ENCODE measurements at regions not wholly inside any gene's neighbourhood (a gene's known extent, or its start where the extent isn't known, plus 50 kb on each side); places are given as distances from the start of the nearest gene placed in this dataset.
"Not testable (repeated sequence)": the region's sequence is repeated elsewhere in the genome, so short reads cannot be mapped to it uniquely, and the experiment has no call there.

- DNase-seq (ENCODE audit: low read depth): no peak
These were observed 72.5 kb upstream of the ZNF217 start for GRCh38 chr20:53666144-53666543.

DNA sequence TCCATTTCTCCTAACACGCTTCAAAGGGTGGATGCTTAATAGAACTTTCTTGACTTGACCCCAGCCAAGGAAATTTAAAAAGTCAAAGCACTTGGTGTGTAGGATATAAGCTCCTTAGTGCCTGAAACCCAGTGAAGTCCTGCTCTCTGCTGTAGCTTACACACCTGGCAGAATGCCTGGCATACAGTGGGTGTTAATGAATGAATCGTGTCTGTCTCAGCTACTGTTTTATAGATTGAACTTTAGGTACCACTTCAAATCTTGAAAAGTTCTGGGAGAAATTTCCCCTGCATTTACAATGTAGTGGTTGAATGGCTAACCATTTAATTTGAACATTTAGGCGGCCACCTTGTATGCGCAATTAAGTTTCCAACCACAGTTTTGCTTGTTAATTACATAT is 70.5 kb upstream of the ZNF217 start:
- DNase-seq (ENCODE audit: low read depth): no peak

DNA sequence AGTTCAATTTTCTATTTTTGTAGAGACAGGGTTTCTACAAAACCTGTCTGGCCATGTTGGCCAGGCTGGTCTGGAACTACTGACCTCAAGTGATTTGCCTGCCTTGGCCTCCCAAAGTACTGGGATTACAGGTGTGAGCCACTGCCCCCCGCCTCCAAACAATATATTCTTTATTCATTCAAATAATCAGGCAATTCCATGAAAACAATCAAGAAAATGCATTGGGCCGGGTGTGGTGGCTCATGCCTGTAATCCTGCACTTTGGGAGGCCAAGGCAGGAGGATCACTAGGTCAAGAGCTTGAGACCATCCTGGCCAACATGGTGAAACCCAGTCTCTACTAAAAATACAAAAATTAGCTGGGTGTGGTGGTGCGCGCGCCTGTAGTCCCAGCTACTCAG is 69.9 kb upstream of the ZNF217 start:
- DNase-seq (ENCODE audit: low read depth): not testable (repeated sequence)

- no peak for DNase-seq (ENCODE audit: low read depth)
These were observed 69.0 kb upstream of the ZNF217 start for GRCh38 chr20:53662595-53662994.

GRCh38 chr20:53660947-53661381 is 67.3 kb upstream of the ZNF217 start:
- no peak for DNase-seq (ENCODE audit: low read depth)

GRCh38 chr20:53660078-53660909 is 66.7 kb upstream of the ZNF217 start:
- DNase-seq (ENCODE audit: low read depth): no peak

- DNase-seq (ENCODE audit: low read depth): no peak
These were observed 65.3 kb upstream of the ZNF217 start for GRCh38 chr20:53658973-53659372.

DNA sequence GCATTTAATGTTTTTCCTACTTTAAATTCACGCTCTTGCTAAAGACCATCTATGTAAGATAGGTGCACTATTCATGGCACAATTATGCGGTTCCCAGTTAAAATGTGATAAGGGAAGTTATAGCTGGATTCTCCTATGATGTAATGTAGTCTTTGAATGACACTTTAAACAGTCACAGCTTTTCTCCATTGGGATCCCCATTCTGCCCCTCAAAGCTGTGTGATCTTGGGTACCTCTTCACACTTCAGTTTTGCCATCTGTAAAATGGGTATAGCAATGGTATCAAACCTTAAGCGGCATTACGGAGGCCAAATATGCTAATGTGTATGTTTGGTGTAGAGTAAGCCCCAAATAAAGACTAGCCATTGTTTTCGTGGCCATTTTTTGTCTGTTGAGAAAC is 64.7 kb upstream of the ZNF217 start:
- no peak for DNase-seq (ENCODE audit: low read depth)

GRCh38 chr20:53657732-53658131 is 64.1 kb upstream of the ZNF217 start:
- DNase-seq (ENCODE audit: low read depth): no peak

GRCh38 chr20:53657279-53657678 is 63.6 kb upstream of the ZNF217 start:
- no peak for DNase-seq (ENCODE audit: low read depth)

GRCh38 chr20:53656293-53657202 is 62.9 kb upstream of the ZNF217 start:
- no peak for DNase-seq (ENCODE audit: low read depth)

GRCh38 chr20:53655625-53656292 is 62.1 kb upstream of the ZNF217 start:
- DNase-seq (ENCODE audit: low read depth): no peak

- no peak for DNase-seq (ENCODE audit: low read depth)
These were observed 61.4 kb upstream of the ZNF217 start for GRCh38 chr20:53654932-53655624.

- DNase-seq (ENCODE audit: low read depth): not testable (repeated sequence)
These were observed 60.9 kb upstream of the ZNF217 start for GRCh38 chr20:53654521-53654920.

DNA sequence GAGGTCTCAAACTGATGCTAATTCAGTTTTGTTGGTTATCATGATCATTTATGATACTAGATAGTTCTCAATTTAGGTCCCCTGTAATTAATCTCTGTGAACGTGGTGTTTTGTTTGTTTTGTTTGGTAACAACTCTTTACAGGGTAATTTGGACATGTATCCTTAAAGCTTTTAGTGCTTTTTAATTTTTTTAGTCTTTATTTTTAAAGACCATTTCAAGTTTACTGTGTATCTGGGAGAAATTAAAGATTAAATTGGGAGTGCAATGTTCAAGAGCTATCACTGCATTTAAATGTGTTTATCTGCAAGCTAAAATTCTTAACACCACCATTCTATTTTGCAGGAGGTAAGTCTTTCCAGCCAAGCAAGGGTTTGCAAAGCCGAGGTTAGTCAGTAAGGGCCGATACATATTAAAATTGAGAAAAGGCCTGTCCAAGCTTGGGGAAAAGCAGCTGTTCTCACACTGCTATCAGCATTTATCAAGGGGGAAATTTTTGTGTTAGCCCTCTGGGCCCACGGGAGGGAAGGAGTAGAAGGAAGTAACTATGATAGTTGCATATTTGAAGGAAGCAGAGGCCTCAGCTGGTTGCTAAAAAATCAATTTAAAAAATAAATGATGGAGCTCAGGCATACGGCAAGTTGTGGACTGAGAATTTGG is 59.3 kb upstream of the ZNF217 start:
- no peak for DNase-seq (ENCODE audit: low read depth)

DNA sequence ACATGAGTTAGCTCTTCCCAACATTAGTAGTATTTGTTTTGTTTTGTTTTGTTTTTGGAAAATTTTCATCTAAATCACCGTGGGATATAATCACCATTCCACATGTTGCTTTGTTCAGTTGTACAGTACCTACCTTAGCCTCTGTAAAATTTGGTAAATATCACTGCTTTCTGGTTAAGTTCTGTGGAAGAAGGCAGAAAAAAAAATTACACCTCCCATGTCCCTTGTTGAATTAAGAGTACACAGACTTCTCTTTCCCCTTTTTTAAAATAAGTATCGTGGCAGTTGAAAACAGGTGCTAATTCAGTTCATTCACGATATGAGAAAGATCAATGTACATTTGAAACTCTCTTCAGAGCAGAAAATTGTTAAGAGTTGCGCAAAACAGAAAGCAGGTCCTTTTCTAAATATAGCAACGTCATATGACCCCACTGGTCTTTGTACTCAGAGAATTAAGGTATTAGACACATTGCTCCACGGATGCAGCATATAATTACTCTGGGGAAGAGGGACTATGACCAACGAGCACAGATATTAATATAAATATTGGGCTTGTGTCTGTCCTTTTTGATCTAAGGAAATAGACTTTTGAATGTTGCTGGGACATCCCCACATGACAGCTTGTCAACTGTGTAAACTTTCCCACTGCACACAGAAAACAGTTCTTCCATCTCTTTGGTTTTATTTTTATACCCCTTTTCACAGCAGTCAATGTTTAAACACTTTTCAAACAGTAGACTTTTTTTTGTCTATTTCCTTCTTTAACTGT is 58.6 kb upstream of the ZNF217 start:
- no peak for DNase-seq (ENCODE audit: low read depth)

DNA sequence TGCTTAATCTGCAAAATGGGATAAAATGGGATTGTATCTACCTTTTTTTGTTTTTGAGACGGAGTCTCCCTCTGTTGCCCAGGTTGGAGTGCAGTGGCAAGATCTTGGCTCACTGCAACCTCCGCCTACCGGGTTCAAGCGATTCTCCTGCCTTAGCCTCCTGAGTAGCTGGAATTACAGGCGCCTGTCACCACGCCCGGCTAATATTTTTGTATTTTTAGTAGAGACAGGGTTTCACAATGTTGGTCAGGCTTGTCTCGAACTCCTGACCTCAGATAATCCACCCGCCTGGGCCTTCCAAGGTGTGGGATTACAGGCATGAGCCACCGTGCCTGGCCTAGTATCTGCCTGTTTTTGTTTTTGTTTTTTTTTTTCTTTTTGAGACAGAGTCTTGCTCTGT is 55.9 kb upstream of the ZNF217 start:
- not testable (repeated sequence) for DNase-seq (ENCODE audit: low read depth)

DNA sequence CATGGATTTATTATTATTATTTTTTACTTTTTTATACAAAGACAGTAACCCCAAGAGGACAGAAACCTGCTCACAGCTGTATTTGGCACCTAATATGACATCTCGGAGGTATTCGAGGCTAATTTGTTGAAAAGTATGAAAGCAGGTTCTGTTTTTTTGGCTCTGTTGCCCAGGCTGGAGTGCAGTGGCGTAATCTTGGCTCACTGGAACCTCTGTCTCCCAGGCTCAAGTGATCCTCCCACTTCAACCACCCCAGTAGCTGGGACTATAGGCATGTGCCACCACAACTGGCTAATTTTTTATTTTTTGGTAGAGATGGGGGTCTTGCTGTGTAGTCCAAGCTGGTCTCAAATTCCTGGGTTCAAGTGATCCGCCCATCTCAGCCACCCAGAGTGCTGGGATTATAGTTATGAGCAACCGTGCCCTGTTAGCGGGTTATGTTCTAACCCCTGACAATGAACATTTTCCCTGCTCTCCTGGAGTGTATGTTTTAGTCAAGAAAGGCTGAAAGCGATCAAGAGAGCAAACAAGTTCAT is 53.7 kb upstream of the ZNF217 start:
- DNase-seq (ENCODE audit: low read depth): no peak

- no peak for DNase-seq (ENCODE audit: low read depth)
These were observed 52.9 kb upstream of the ZNF217 start for GRCh38 chr20:53646550-53646949.

GRCh38 chr20:53645582-53645897 is 51.9 kb upstream of the ZNF217 start:
- no peak for DNase-seq (ENCODE audit: low read depth)
